HG03457 (cell line): ENCODE measurements at regions not wholly inside any gene's neighbourhood (a gene's known extent, or its start where the extent isn't known, plus 50 kb on each side); places are given as distances from the start of the nearest gene placed in this dataset.

Experiments
- ATAC-seq: cut with Tn5 transposase; IDR thresholded peaks from one replicate; pipeline ENCODE4 v1.9.1; 2021; ENCODE audit warnings: moderate number of reproducible peaks; ENCODE audit not compliant: unreplicated experiment

- ATAC-seq, result no peak
Measured at GRCh38 chr13:80133631-80134261, 207.2 kb downstream of the SPRY2 start.

GRCh38 chr13:80132741-80133601 is 208.0 kb downstream of the SPRY2 start:
- ATAC-seq, result no peak

- ATAC-seq, result no peak
Measured at GRCh38 chr13:80131204-80131603, 209.7 kb downstream of the SPRY2 start.

GRCh38 chr13:80126389-80127068 is 214.4 kb downstream of the SPRY2 start:
- ATAC-seq, result no peak

- no peak for ATAC-seq
Measured at GRCh38 chr13:80123945-80124344, 217.0 kb downstream of the SPRY2 start.

- ATAC-seq, result no peak
Measured at GRCh38 chr13:80121038-80121437, 219.9 kb downstream of the SPRY2 start.

- no peak for ATAC-seq
Measured at GRCh38 chr13:80118506-80118905, 222.4 kb downstream of the SPRY2 start.

GRCh38 chr13:80118099-80118498 is 222.8 kb downstream of the SPRY2 start:
- ATAC-seq, result no peak

GRCh38 chr13:80117515-80117914 is 223.4 kb downstream of the SPRY2 start:
- ATAC-seq, result no peak

- ATAC-seq, result no peak
Measured at GRCh38 chr13:80116107-80116506, 224.8 kb downstream of the SPRY2 start.

GRCh38 chr13:80115616-80116015 is 225.3 kb downstream of the SPRY2 start:
- no peak for ATAC-seq

GRCh38 chr13:80113714-80114454 is 227.0 kb downstream of the SPRY2 start:
- ATAC-seq, result no peak

GRCh38 chr13:80109303-80109702 is 231.6 kb downstream of the SPRY2 start:
- no peak for ATAC-seq

GRCh38 chr13:80105350-80105749 is 235.6 kb downstream of the SPRY2 start:
- no peak for ATAC-seq

- ATAC-seq, result no peak
Measured at GRCh38 chr13:80101040-80101439, 239.9 kb downstream of the SPRY2 start.

- no peak for ATAC-seq
Measured at GRCh38 chr13:80100636-80101035, 240.3 kb downstream of the SPRY2 start.

- ATAC-seq, result no peak
Measured at GRCh38 chr13:80097561-80097960, 243.4 kb downstream of the SPRY2 start.

GRCh38 chr13:80096383-80096782 is 244.5 kb downstream of the SPRY2 start:
- ATAC-seq, result no peak

- ATAC-seq, result no peak
Measured at GRCh38 chr13:80094526-80094925, 246.4 kb downstream of the SPRY2 start.

- no peak for ATAC-seq
Measured at GRCh38 chr13:80093888-80094287, 247.0 kb downstream of the SPRY2 start.

GRCh38 chr13:80086304-80086721 is 254.6 kb downstream of the SPRY2 start:
- ATAC-seq, result no peak
